ENCODE measurements at regions not wholly inside any gene's neighbourhood (a gene's known extent, or its start where the extent isn't known, plus 50 kb on each side); places are given as distances from the start of the nearest gene placed in this dataset.

DNA sequence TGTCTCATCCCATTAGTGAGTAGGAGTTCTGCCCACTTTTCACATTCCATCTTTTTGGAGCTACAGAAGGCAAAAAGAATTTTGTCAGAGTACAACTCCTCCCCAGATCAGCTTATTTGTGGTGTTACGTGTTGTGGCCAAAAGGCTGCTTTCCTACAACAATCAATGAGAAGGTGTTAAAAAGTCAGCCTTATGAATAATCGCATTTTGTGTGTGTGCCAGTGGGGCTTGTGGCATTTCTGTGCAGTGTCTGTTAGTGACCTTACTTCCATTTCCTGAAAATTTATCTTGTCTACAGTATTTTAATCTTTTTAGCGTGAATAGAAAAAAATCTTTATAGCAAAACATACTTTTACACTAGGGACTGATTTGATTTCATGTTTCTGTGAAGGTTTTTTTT, 458.3 kb upstream of the LCORL start:
- no peak overlapping the region for H3K27ac ChIP-seq
- ATAC-seq (ENCODE audit: insufficient number of reproducible peaks, low FRiP score, low read depth) (no peak), DNase-seq (ENCODE audit: low spot score) (no peak)
- no peaks in the 10 kb centered on the region for H3K27me3 ChIP-seq (replicated peaks; ENCODE audit: insufficient read depth)
- H3K4me3 ChIP-seq = no peak overlapping the region
- H3K36me3 ChIP-seq = no peaks in the 10 kb centered on the region
- no peaks in the 10 kb centered on the region for H3K4me1 ChIP-seq (ENCODE audit: control insufficient read depth in 1 of 2, low read depth in 2 of 2)
- TF ChIP-seq, protein P1, sequence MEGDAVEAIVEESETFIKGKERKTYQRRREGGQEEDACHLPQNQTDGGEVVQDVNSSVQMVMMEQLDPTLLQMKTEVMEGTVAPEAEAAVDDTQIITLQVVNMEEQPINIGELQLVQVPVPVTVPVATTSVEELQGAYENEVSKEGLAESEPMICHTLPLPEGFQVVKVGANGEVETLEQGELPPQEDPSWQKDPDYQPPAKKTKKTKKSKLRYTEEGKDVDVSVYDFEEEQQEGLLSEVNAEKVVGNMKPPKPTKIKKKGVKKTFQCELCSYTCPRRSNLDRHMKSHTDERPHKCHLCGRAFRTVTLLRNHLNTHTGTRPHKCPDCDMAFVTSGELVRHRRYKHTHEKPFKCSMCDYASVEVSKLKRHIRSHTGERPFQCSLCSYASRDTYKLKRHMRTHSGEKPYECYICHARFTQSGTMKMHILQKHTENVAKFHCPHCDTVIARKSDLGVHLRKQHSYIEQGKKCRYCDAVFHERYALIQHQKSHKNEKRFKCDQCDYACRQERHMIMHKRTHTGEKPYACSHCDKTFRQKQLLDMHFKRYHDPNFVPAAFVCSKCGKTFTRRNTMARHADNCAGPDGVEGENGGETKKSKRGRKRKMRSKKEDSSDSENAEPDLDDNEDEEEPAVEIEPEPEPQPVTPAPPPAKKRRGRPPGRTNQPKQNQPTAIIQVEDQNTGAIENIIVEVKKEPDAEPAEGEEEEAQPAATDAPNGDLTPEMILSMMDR (IDR thresholded peaks at IDR 0.05) = no peak
- H3K9me3 ChIP-seq = no peaks in the 10 kb centered on the region

DNA sequence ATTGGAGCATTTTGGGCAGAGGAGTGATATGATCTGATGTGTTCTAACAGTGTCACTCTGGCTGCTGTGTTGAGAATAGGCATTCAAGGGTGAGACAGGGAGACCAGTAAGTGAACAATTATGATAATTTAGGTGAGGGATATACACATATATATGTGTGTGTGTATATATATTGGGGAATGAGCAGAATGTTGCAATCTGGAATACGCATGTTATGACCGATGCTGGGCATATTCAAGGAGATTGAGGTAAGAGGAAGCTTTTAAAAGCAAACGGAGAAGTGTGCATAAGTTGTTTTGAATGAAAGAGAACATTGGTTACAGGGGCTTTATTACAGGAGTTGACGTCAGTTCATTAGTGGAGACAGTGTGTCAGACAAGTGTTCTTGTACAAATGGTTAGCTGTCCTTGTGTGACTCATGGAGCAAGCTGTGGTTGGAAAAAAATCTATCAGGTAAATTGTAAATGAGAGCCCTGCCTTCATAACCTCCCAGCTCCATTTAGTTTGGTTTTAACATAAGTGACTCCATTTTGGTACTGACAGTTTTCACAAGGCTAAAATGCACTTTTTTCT, 442.5 kb upstream of the LCORL start:
- H3K27me3 ChIP-seq (replicated peaks; ENCODE audit: insufficient read depth) = no peaks in the 10 kb centered on the region
- H3K36me3 ChIP-seq = no peaks in the 10 kb centered on the region
- DNase-seq (ENCODE audit: low spot score) = no peak
- H3K4me3 ChIP-seq = no peak overlapping the region
- H3K9me3 ChIP-seq = no peaks in the 10 kb centered on the region
- no peaks in the 10 kb centered on the region for H3K4me1 ChIP-seq (ENCODE audit: control insufficient read depth in 1 of 2, low read depth in 2 of 2)
- no peak overlapping the region for H3K27ac ChIP-seq
- no peak for ATAC-seq (ENCODE audit: insufficient number of reproducible peaks, low FRiP score, low read depth)
- TF ChIP-seq, protein P1 (IDR thresholded peaks at IDR 0.05) = no peak

DNA sequence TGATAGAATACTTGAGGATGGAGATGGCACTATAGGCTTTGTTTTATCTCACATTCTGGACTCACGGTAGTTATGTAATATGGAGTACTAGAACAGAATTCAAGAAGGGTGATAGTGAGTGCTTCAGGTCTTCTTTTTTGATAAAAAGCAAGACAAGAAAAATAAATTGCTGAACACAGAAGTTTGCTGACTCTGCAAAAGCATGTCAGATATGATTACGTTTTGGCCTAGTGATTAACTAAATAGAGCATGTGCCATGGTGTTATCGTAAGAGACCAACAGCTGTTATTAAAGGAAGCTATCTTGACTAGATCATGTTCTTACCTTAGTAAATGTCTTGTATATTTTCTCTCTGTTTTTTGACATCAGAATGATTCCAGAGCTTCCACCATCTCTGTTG, 436.9 kb upstream of the LCORL start:
- Histone ChIP-seq H3K4me3 (no peak overlapping the region), H3K36me3 (no peaks in the 10 kb centered on the region), H3K27ac (no peak overlapping the region), H3K4me1 (ENCODE audit: control insufficient read depth in 1 of 2, low read depth in 2 of 2) (no peaks in the 10 kb centered on the region), H3K9me3 (no peaks in the 10 kb centered on the region), H3K27me3 (replicated peaks; ENCODE audit: insufficient read depth) (no peaks in the 10 kb centered on the region)
- DNase-seq (ENCODE audit: low spot score) (no peak), ATAC-seq (ENCODE audit: insufficient number of reproducible peaks, low FRiP score, low read depth) (no peak)
- TF ChIP-seq, protein P1 (IDR thresholded peaks at IDR 0.05) = no peak

DNA sequence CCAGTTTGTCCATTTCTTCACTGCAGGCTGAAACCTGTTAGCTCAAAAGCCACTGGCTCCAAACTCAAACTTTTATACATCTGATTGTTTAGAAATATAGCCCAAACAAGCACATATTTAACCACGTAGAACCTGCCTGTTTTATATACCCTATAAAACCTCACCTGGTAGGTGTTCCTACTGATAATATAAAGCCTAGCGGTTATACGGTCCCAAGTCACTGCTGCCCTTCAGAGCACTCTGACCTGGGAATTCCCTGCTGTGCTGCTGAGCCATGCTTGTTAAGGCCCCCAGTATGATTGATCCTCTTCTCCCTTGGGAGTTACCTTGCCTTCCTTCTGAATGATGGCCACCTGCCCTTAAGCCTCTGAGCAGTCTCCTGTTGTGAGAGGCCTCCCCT, 432.8 kb upstream of the LCORL start:
- TF ChIP-seq, protein P1 (IDR thresholded peaks at IDR 0.05) = no peak
- no peak for DNase-seq (ENCODE audit: low spot score)
- Histone ChIP-seq H3K4me1 (ENCODE audit: control insufficient read depth in 1 of 2, low read depth in 2 of 2) (no peaks in the 10 kb centered on the region), H3K4me3 (no peak overlapping the region), H3K36me3 (no peaks in the 10 kb centered on the region), H3K27me3 (replicated peaks; ENCODE audit: insufficient read depth) (no peaks in the 10 kb centered on the region), H3K27ac (no peak overlapping the region), H3K9me3 (no peaks in the 10 kb centered on the region)
- ATAC-seq (ENCODE audit: insufficient number of reproducible peaks, low FRiP score, low read depth) = no peak

DNA sequence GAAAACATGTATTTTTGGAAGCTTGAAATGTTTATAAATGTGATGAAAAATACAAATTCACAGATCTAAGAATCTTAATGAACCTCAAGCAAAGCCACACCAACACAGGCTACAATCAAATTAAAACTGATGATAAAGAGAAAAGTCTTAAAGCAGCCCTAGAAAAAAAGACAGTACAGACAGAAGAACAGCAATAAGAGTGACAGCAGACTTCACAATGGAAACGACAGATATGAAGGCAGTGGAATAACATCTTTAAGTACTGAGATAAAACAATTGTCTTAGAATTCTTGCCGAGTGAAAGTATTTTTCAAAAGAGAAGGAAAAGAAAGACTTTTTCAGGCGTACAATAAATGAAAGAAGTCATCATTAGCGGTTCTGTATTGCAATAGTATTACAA, 423.6 kb upstream of the LCORL start:
- TF ChIP-seq, protein P1 (IDR thresholded peaks at IDR 0.05) = no peak
- no peak overlapping the region for H3K4me3 ChIP-seq
- no peaks in the 10 kb centered on the region for H3K27me3 ChIP-seq (replicated peaks; ENCODE audit: insufficient read depth)
- H3K27ac ChIP-seq = no peak overlapping the region
- H3K9me3 ChIP-seq = no peaks in the 10 kb centered on the region
- ATAC-seq (ENCODE audit: insufficient number of reproducible peaks, low FRiP score, low read depth) (no peak), DNase-seq (ENCODE audit: low spot score) (no peak)
- no peaks in the 10 kb centered on the region for H3K36me3 ChIP-seq
- H3K4me1 ChIP-seq (ENCODE audit: control insufficient read depth in 1 of 2, low read depth in 2 of 2) = no peaks in the 10 kb centered on the region
